CD4-positive, CD25-positive, alpha-beta regulatory T cell (primary cell): ENCODE measurements at regions not wholly inside any gene's neighbourhood (a gene's known extent, or its start where the extent isn't known, plus 50 kb on each side); places are given as distances from the start of the nearest gene placed in this dataset.

Experiments
- ATAC-seq, 2 donors: fragments of 150-1000 bp; cut with Tn5 transposase; one replicate each; pipeline ENCODE4 v1.10.0; 2021; ENCODE audit warnings: low read depth in 2 of 2, moderate number of reproducible peaks in 2 of 2, moderate library complexity in 1 of 2
- DNase-seq, 3 donors: peaks; one replicate each; pipeline versions ENCODE4 v3.0.0 to v3.0.0-alpha.2; 2012 to 2022; ENCODE audit warnings: mixed read lengths in 1 of 3
- H3K27ac ChIP-seq: one replicate; pipeline ENCODE4 v1.7.0; 2013; ENCODE audit warnings: mild to moderate bottlenecking, low read length; ENCODE audit not compliant: insufficient read depth, poor library complexity, severe bottlenecking
- H3K27me3 ChIP-seq: one replicate; pipeline ENCODE4 v1.7.0; 2013; ENCODE audit warnings: low read length; ENCODE audit not compliant: control insufficient read depth, insufficient read depth
- H3K36me3 ChIP-seq: one replicate; pipeline ENCODE4 v1.7.0; 2013; ENCODE audit warnings: mild to moderate bottlenecking, low read length, moderate library complexity; ENCODE audit not compliant: control insufficient read depth, insufficient read depth
- H3K4me1 ChIP-seq: 2 replicates; pipeline ENCODE4 v1.7.0; 2013; ENCODE audit warnings: mild to moderate bottlenecking, low read length; ENCODE audit not compliant: insufficient read depth, control insufficient read depth, poor library complexity, severe bottlenecking
- H3K4me3 ChIP-seq: one replicate; pipeline ENCODE4 v1.7.0; 2013; ENCODE audit warnings: low read depth, mild to moderate bottlenecking, low read length, moderate library complexity
- H3K9me3 ChIP-seq, 2 experiments: 1 replicate in 1 of 2; 2 replicates in 1 of 2; pipeline ENCODE4 v1.7.0; 2013; ENCODE audit warnings: low read length in 2 of 2, mild to moderate bottlenecking in 1 of 2, moderate library complexity in 1 of 2; ENCODE audit not compliant: control insufficient read depth in 2 of 2
- H3K27ac Mint-ChIP-seq, 3 donors: one replicate each; pipeline ENCODE4 v1.8.0; 2020 to 2022; ENCODE audit warnings: mild to moderate bottlenecking in 3 of 3, mixed read lengths in 3 of 3, moderate library complexity in 2 of 3
- H3K27me3 Mint-ChIP-seq: one replicate; pipeline ENCODE4 v1.8.0; 2022; ENCODE audit warnings: mild to moderate bottlenecking, mixed read lengths
- H3K36me3 Mint-ChIP-seq: one replicate; pipeline ENCODE4 v1.8.0; 2020; ENCODE audit warnings: mixed read lengths
- H3K4me1 Mint-ChIP-seq, 4 donors: one replicate each; pipeline ENCODE4 v1.8.0; 2020 to 2022; ENCODE audit warnings: mixed read lengths in 4 of 4, mild to moderate bottlenecking in 1 of 4
- H3K4me3 Mint-ChIP-seq, 4 donors: one replicate each; pipeline ENCODE4 v1.8.0; 2020 to 2022; ENCODE audit warnings: mild to moderate bottlenecking in 4 of 4, mixed read lengths in 4 of 4, moderate library complexity in 3 of 4
- H3K9me3 Mint-ChIP-seq, 7 donors: one replicate each; pipeline ENCODE4 v1.8.0; 2020 to 2022; ENCODE audit warnings: mixed read lengths in 7 of 7, mild to moderate bottlenecking in 3 of 7, moderate library complexity in 2 of 7

DNA sequence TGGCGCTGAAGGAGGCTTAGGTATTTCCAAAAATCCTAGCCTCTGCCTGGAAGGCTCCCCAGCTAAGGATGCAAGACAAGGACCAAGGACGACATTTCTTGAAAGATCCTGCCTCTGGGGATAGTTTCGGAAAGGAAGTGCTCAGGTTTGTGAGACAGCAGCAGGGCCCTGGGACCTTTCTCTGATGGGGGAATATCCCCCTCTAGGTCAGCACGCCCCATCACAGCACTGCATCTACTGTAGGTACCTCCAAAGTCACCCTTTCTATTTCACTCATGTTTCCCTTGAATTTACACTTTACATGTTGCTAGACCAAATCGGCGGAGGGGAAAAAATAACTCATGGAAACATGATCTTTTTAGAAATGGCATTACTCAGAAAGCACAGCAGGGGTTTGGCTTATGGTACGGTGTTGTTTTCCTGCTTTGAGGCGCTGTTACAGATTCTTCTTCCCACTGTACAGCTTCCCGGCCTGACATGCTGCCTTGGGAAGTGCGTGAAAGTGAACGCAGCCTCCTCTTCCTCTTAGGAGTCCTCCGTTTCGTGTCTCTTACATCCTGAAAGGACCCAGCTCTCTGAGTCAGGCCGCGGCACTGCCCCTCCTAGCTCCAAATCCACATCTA, 77.2 kb upstream of the DHRSX start:
- no peak overlapping the region for H3K27ac Mint-ChIP-seq
- peaks cover 0 to 2% (median 0%) of the 10 kb centered on the region in 7 donors for H3K9me3 Mint-ChIP-seq
- peaks cover 6% of the 10 kb centered on the region for H3K36me3 Mint-ChIP-seq
- H3K4me3 Mint-ChIP-seq, result no peak overlapping the region
- Histone ChIP-seq H3K4me1 (no peaks in the 10 kb centered on the region), H3K27ac (no peak overlapping the region), H3K4me3 (no peak overlapping the region), H3K9me3 (no peaks in the 10 kb centered on the region), H3K27me3 (peaks cover 16% of the 10 kb centered on the region), H3K36me3 (no peaks in the 10 kb centered on the region)
- peaks cover 0 to 10% (median 3%) of the 10 kb centered on the region in 4 donors for H3K4me1 Mint-ChIP-seq
- DNase-seq (no peak), ATAC-seq (no peak)
- peaks cover 34% of the 10 kb centered on the region for H3K27me3 Mint-ChIP-seq

DNA sequence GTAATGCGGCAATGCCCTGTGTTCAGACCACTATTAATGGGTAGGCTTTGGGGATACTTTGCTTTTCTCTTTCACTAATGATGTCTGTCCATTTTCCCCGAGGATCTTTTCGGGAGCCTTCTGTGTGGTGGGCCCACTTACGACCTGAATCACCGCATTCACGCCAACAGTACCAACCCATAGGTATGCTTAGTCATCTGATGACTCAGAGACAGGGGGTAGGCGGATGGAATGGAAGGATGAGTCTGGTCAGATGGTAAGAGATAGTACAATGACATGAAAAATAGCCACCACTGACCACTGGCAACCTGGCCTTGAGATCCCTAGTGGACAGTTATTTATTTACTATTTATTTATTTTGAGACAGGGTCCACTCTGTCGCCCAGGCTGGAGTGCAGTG, 76.0 kb upstream of the DHRSX start:
- Histone ChIP-seq H3K36me3 (no peaks in the 10 kb centered on the region), H3K9me3 (no peaks in the 10 kb centered on the region), H3K4me3 (no peak overlapping the region), H3K27ac (no peak overlapping the region), H3K4me1 (no peaks in the 10 kb centered on the region), H3K27me3 (peaks cover 8% of the 10 kb centered on the region)
- H3K9me3 Mint-ChIP-seq, result peaks cover 0 to 2% (median 0%) of the 10 kb centered on the region in 7 donors
- H3K27me3 Mint-ChIP-seq, result peaks cover 23% of the 10 kb centered on the region
- DNase-seq, result no peak
- ATAC-seq, result no peak
- no peak overlapping the region for H3K27ac Mint-ChIP-seq
- peaks cover 6% of the 10 kb centered on the region for H3K36me3 Mint-ChIP-seq
- H3K4me3 Mint-ChIP-seq, result no peak overlapping the region
- H3K4me1 Mint-ChIP-seq, result peaks cover 0 to 4% (median 1%) of the 10 kb centered on the region in 4 donors

DNA sequence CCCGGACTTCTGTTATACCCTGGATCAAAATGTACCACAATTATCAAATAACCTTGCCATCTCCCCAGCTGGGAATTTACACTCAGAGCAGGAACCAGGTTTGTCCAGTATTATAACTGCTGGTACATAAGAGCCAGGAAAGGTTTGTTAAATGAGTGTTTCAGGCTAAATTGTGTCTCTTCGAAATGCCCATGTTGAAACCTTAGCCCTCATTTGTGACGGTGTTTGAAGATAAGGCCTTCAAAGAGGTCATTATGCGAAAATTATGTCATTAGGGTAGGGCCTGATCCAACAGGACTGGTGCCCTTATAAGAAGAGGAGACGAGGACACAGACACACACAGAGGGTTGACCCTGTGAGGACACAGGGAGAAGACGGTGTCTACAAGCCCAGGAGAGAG, 73.5 kb upstream of the DHRSX start:
- H3K4me3 Mint-ChIP-seq, result no peak overlapping the region

DNA sequence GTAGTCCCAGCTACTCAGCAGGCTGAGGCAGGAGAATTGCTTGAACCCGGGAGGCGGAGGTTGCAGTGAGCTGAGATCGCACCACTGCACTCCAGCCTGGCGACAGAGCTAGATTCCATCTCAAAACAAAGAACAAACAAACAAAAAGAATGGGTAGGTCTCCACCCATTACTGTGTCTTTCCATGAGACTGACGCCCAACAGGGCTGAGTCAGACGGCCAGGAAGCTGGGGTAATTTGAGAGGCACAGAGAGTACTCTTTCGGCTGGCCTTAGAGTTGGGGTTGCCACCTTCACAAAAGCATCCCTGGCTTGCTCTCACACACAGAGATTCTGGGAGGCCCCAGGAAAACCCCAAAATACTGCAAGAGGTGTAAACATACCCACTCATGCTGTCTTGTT, 72.0 kb upstream of the DHRSX start:
- Histone ChIP-seq H3K9me3 (no peaks in the 10 kb centered on the region), H3K27me3 (no peaks in the 10 kb centered on the region), H3K27ac (no peak overlapping the region), H3K4me3 (no peak overlapping the region), H3K4me1 (no peaks in the 10 kb centered on the region), H3K36me3 (no peaks in the 10 kb centered on the region)
- DNase-seq (no peak), ATAC-seq (no peak)
- H3K4me3 Mint-ChIP-seq, result no peak overlapping the region
- peaks cover 5% of the 10 kb centered on the region for H3K27me3 Mint-ChIP-seq
- H3K9me3 Mint-ChIP-seq, result peaks cover 0 to 6% (median 1%) of the 10 kb centered on the region in 7 donors
- peaks cover 0 to 1% (median 0%) of the 10 kb centered on the region in 4 donors for H3K4me1 Mint-ChIP-seq
- H3K27ac Mint-ChIP-seq, result no peak overlapping the region
- peaks cover 3% of the 10 kb centered on the region for H3K36me3 Mint-ChIP-seq

More for the DNA sequence above, 73.5 kb upstream of the DHRSX start:
- Histone ChIP-seq H3K9me3 (no peaks in the 10 kb centered on the region), H3K36me3 (no peaks in the 10 kb centered on the region), H3K27ac (no peak overlapping the region), H3K4me3 (no peak overlapping the region), H3K4me1 (no peaks in the 10 kb centered on the region), H3K27me3 (no peaks in the 10 kb centered on the region)
- peaks cover 3% of the 10 kb centered on the region for H3K36me3 Mint-ChIP-seq
- H3K4me1 Mint-ChIP-seq, result peaks cover 0 to 4% (median under 1%) of the 10 kb centered on the region in 4 donors
- peaks cover 13% of the 10 kb centered on the region for H3K27me3 Mint-ChIP-seq
- DNase-seq (no peak), ATAC-seq (no peak)
- H3K27ac Mint-ChIP-seq, result no peak overlapping the region
- peaks cover 0 to 6% (median 1%) of the 10 kb centered on the region in 7 donors for H3K9me3 Mint-ChIP-seq

DNA sequence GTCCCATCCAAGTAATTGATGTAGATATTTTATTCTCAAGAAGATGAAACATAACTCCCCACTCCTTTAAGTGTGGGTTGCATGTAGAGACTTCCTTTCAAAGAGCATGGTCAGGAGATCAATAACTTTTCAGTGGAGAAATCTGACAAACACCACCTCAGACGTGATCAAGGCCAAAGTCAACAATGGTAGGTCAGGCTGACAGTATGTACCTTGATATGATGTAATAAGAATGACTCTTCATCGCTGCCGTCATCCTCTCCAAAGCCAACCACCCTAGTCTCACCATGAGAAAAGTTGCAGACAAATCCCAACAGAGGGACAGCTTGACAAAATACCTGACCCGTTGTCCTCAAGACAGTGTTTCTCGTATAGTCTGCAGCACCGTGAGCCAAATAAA, 67.3 kb upstream of the DHRSX start:
- Mint-ChIP-seq H3K27me3 (no peaks in the 10 kb centered on the region), H3K9me3 (peaks cover 0 to 6% (median 0%) of the 10 kb centered on the region in 7 donors), H3K27ac (no peak overlapping the region), H3K36me3 (peaks cover under 1% of the 10 kb centered on the region), H3K4me1 (no peaks in the 10 kb centered on the region), H3K4me3 (no peak overlapping the region)
- no peaks in the 10 kb centered on the region for H3K27me3 ChIP-seq
- no peaks in the 10 kb centered on the region for H3K36me3 ChIP-seq
- H3K4me3 ChIP-seq, result no peak overlapping the region
- no peaks in the 10 kb centered on the region for H3K9me3 ChIP-seq
- no peak overlapping the region for H3K27ac ChIP-seq
- DNase-seq (no peak), ATAC-seq (no peak)
- no peaks in the 10 kb centered on the region for H3K4me1 ChIP-seq

DNA sequence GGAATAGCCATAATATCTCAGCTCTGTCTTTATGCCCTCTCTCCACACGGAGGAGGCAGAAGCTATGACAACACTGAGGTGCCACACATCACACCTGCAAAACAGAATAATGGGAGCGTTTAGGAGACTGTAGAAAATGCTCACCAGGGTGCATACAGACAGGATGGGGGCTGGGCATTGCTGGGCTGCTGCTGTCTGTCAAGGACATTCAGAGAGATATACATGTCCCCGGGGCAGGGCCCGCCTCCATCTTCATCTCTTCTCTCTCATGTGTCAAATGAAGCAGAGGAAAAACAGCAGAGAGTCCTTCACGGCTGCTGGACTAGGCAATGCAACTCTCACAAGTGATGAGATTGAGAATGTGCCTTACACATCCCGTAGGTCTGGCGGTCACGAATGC, 65.3 kb upstream of the DHRSX start:
- H3K4me1 ChIP-seq, result no peaks in the 10 kb centered on the region
- H3K4me3 Mint-ChIP-seq, result no peak overlapping the region
- H3K27ac ChIP-seq, result no peak overlapping the region
- H3K4me1 Mint-ChIP-seq, result no peaks in the 10 kb centered on the region
- peaks cover 0 to 6% (median 0%) of the 10 kb centered on the region in 7 donors for H3K9me3 Mint-ChIP-seq
- H3K36me3 Mint-ChIP-seq, result no peaks in the 10 kb centered on the region
- DNase-seq (no peak), ATAC-seq (no peak)
- no peak overlapping the region for H3K4me3 ChIP-seq
- H3K36me3 ChIP-seq, result no peaks in the 10 kb centered on the region
- H3K27me3 ChIP-seq, result no peaks in the 10 kb centered on the region
- H3K27ac Mint-ChIP-seq, result no peak overlapping the region
- no peaks in the 10 kb centered on the region for H3K27me3 Mint-ChIP-seq
- H3K9me3 ChIP-seq, result no peaks in the 10 kb centered on the region

DNA sequence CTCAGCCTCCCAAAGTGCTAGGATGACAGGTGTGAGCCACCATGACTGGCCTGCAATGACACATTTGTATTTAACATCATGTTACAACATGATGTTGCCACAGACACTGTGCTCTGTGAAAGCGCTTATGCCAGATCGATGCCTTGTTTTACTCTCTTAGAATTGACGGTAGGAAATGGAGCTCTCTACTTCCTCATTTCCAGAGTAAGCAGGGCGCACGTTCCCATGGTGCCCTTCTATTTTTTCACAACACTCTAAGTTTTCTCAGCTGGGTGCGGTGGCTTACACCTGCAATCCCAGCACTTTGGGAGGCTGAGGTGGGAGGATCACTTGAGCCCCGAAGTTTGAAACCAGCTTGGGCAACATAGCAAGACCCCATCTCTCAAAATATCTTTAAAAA, 60.7 kb upstream of the DHRSX start:
- Histone ChIP-seq H3K9me3 (no peaks in the 10 kb centered on the region), H3K4me1 (no peaks in the 10 kb centered on the region), H3K36me3 (no peaks in the 10 kb centered on the region), H3K27ac (no peak overlapping the region), H3K4me3 (no peak overlapping the region), H3K27me3 (no peaks in the 10 kb centered on the region)
- H3K9me3 Mint-ChIP-seq, result peaks cover 0 to 5% (median 0%) of the 10 kb centered on the region in 7 donors
- no peaks in the 10 kb centered on the region for H3K4me1 Mint-ChIP-seq
- no peak for ATAC-seq
- no peak overlapping the region for H3K27ac Mint-ChIP-seq
- peaks cover 2% of the 10 kb centered on the region for H3K36me3 Mint-ChIP-seq
- H3K27me3 Mint-ChIP-seq, result peaks cover 9% of the 10 kb centered on the region
- no peak overlapping the region for H3K4me3 Mint-ChIP-seq
- DNase-seq, result no peak

DNA sequence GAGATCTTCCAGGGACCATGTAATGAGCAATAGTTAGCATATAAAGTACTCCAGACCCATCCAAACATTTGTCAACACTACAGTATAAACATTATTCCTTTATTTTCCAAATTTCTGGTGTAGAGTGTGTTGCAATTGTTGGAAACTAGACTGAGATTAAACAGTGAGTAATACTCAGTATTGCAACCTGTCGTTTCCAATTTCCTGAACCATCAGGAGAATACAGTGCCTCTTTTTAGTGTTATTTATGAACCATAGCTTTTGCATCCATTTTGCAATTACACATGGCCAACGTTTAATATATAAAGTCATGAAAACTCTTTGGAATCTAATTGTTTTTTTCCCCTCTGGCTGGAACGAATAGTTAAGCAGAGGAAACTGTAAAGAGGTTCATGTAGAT, 58.3 kb upstream of the DHRSX start:
- Mint-ChIP-seq H3K9me3 (peaks cover 0 to 5% (median 2%) of the 10 kb centered on the region in 7 donors), H3K4me3 (no peak overlapping the region), H3K27me3 (peaks cover 27% of the 10 kb centered on the region), H3K4me1 (no peaks in the 10 kb centered on the region), H3K36me3 (peaks cover 2% of the 10 kb centered on the region), H3K27ac (no peak overlapping the region)
- no peaks in the 10 kb centered on the region for H3K27me3 ChIP-seq
- no peak overlapping the region for H3K27ac ChIP-seq
- ATAC-seq (no peak), DNase-seq (no peak)
- H3K9me3 ChIP-seq, result no peaks in the 10 kb centered on the region
- H3K4me3 ChIP-seq, result no peak overlapping the region
- H3K36me3 ChIP-seq, result no peaks in the 10 kb centered on the region
- H3K4me1 ChIP-seq, result no peaks in the 10 kb centered on the region
